Keratinocyte (primary cell): ENCODE measurements at regions not wholly inside any gene's neighbourhood (a gene's known extent, or its start where the extent isn't known, plus 50 kb on each side); places are given as distances from the start of the nearest gene placed in this dataset.
A peak's percentile ranks its signal among the peaks of the same experiment; 100 is the strongest.

ENCODE experiments used
- DNase-seq: peaks from one replicate; pipeline ENCODE4 v3.0.0-alpha.2; 2011; ENCODE audit warnings: low read depth, missing footprints, low spot score
- FAIRE-seq: peaks from 2 replicates; lab custom pipeline; 2011; peaks lifted over from hg19 to GRCh38; lab: Jason Lieb, UNC
- H2AFZ ChIP-seq: 2 replicates; pipeline ENCODE4 v1.6.0; 2012; ENCODE audit warnings: low read length, control low read depth, inconsistent platforms; ENCODE audit not compliant: control insufficient read depth
- H3K27ac ChIP-seq: 2 replicates; pipeline ENCODE4 v1.5.1; 2011; ENCODE audit warnings: low read length; ENCODE audit not compliant: control insufficient read depth, insufficient read depth
- H3K27me3 ChIP-seq: 3 replicates; pipeline ENCODE4 v1.6.0; 2011; ENCODE audit warnings: low read length; ENCODE audit not compliant: control insufficient read depth, insufficient read depth; ENCODE audit errors: extremely low read depth
- H3K36me3 ChIP-seq, 2 experiments: 2 replicates in 1 of 2; 3 replicates in 1 of 2; pipeline ENCODE4 v1.5.1; 2011; ENCODE audit warnings: low read length in 2 of 2, mild to moderate bottlenecking in 1 of 2; ENCODE audit not compliant: control insufficient read depth in 2 of 2, insufficient read depth in 2 of 2; ENCODE audit errors: extremely low read depth in 1 of 2
- H3K4me1 ChIP-seq: 3 replicates; pipeline ENCODE4 v1.5.1; 2011; ENCODE audit warnings: low read length; ENCODE audit not compliant: control insufficient read depth, insufficient read depth; ENCODE audit errors: extremely low read depth
- H3K4me2 ChIP-seq: 3 replicates; pipeline ENCODE4 v1.6.0; 2011; ENCODE audit warnings: low read depth, low read length; ENCODE audit not compliant: control insufficient read depth, insufficient read depth; ENCODE audit errors: extremely low read depth
- H3K4me3 ChIP-seq, 3 experiments: fragments of 200-600 bp in 1 of 3; sonication (generic) in 1 of 3; 2 replicates in 2 of 3; 3 replicates in 1 of 3; pipeline ENCODE4 v1.5.1; 2011 to 2016; ENCODE audit warnings: low read length in 3 of 3, mild to moderate bottlenecking in 3 of 3, control low read depth in 2 of 3, inconsistent platforms in 1 of 3, low read depth in 1 of 3, mixed read lengths in 1 of 3, mixed run types in 1 of 3, moderate library complexity in 1 of 3; ENCODE audit not compliant: control insufficient read depth in 2 of 3, insufficient read depth in 2 of 3; ENCODE audit errors: extremely low read depth in 1 of 3
- H3K79me2 ChIP-seq: 2 replicates; pipeline ENCODE4 v1.6.0; 2012; ENCODE audit warnings: low read length; ENCODE audit not compliant: control insufficient read depth, insufficient read depth
- H3K9ac ChIP-seq: 3 replicates; pipeline ENCODE4 v1.6.0; 2011; ENCODE audit warnings: low read length; ENCODE audit not compliant: control insufficient read depth, insufficient read depth; ENCODE audit errors: extremely low read depth
- H3K9me1 ChIP-seq: 3 replicates; pipeline ENCODE4 v1.6.0; 2011; ENCODE audit warnings: low read length; ENCODE audit not compliant: control insufficient read depth, insufficient read depth; ENCODE audit errors: extremely low read depth
- H3K9me3 ChIP-seq: 2 replicates; pipeline ENCODE4 v1.5.1; 2012; ENCODE audit warnings: low read depth, low read length; ENCODE audit not compliant: control insufficient read depth
- H4K20me1 ChIP-seq: 3 replicates; pipeline ENCODE4 v1.6.0; 2011; ENCODE audit warnings: low read length; ENCODE audit not compliant: control insufficient read depth, insufficient read depth; ENCODE audit errors: extremely low read depth
- EZH2 ChIP-seq: IDR thresholded peaks from one replicate; pipeline ENCODE4 v1.6.1; 2012; ENCODE audit warnings: inconsistent platforms, mild to moderate bottlenecking, low read length, moderate library complexity
- dilution Hi-C: fragments of 300-500 bp; cut with MboI; formaldehyde crosslinking; loops from one replicate; pipeline ENCODE4 v1.7.0; 2020; ENCODE audit warnings: low sequenced_read_pairs; ENCODE audit not compliant: extremely low pct_ligation_motif_present
- TF ChIP-seq, protein P1 (sequence below), 3 experiments: IDR thresholded peaks in 1 of 3; conservative IDR thresholded peaks in 1 of 3; optimal IDR thresholded peaks in 1 of 3; 2 replicates in 2 of 3; 3 replicates in 1 of 3; pipeline versions ENCODE3 to v1.5.1; 2011; ENCODE audit warnings: low read length in 3 of 3, mild to moderate bottlenecking in 3 of 3, moderate library complexity in 2 of 3, control low read depth in 1 of 3, inconsistent platforms in 1 of 3; ENCODE audit not compliant: insufficient read depth in 2 of 3; ENCODE audit errors: extremely low read depth in 1 of 3

DNA sequence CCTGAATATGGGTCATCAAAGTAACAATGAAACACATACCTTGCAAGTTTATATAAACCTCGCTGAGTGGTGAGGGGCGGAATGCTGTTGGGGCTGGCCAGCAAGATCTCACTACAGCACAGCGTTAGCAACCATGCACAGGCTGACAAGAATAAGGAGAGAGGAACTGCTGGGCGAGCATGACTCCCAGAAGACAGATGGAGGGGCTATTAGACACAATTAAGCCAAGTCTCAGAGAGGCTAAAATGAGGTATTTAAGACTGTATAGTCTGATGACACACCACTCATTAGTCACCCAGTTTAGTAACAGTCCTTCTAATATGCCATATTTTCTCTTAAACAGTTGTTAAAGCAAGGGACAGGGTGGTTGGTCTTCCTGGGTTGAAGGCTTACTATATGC, 340.2 kb upstream of the NR5A2 start:
- Histone ChIP-seq H3K27me3 (no peaks in the 10 kb centered on the region), H3K36me3 (no peaks in the 10 kb centered on the region), H3K9me1 (no peaks in the 10 kb centered on the region), H4K20me1 (no peaks in the 10 kb centered on the region), H3K79me2 (no peaks in the 10 kb centered on the region), H3K9ac (no peak overlapping the region), H2AFZ (no peak overlapping the region), H3K27ac (no peak overlapping the region), H3K4me1 (peaks cover 36% of the 10 kb centered on the region), H3K9me3 (no peaks in the 10 kb centered on the region), H3K4me2 (no peak overlapping the region), H3K4me3 (no peak overlapping the region)
- dilution Hi-C loops: no loop called here
- FAIRE-seq: peak; percentile 63
- DNase-seq: no peak
- TF ChIP-seq, protein P1, sequence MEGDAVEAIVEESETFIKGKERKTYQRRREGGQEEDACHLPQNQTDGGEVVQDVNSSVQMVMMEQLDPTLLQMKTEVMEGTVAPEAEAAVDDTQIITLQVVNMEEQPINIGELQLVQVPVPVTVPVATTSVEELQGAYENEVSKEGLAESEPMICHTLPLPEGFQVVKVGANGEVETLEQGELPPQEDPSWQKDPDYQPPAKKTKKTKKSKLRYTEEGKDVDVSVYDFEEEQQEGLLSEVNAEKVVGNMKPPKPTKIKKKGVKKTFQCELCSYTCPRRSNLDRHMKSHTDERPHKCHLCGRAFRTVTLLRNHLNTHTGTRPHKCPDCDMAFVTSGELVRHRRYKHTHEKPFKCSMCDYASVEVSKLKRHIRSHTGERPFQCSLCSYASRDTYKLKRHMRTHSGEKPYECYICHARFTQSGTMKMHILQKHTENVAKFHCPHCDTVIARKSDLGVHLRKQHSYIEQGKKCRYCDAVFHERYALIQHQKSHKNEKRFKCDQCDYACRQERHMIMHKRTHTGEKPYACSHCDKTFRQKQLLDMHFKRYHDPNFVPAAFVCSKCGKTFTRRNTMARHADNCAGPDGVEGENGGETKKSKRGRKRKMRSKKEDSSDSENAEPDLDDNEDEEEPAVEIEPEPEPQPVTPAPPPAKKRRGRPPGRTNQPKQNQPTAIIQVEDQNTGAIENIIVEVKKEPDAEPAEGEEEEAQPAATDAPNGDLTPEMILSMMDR (optimal IDR thresholded peaks at IDR 0.05 in 1 of 3, IDR thresholded peaks at IDR 0.05 in 1 of 3, conservative IDR thresholded peaks at IDR 0.05 in 1 of 3; ENCODE audit: extremely low read depth in 1 of 3, insufficient read depth in 2 of 3, low read length in 3 of 3): no peak
- no peak for TF ChIP-seq EZH2

DNA sequence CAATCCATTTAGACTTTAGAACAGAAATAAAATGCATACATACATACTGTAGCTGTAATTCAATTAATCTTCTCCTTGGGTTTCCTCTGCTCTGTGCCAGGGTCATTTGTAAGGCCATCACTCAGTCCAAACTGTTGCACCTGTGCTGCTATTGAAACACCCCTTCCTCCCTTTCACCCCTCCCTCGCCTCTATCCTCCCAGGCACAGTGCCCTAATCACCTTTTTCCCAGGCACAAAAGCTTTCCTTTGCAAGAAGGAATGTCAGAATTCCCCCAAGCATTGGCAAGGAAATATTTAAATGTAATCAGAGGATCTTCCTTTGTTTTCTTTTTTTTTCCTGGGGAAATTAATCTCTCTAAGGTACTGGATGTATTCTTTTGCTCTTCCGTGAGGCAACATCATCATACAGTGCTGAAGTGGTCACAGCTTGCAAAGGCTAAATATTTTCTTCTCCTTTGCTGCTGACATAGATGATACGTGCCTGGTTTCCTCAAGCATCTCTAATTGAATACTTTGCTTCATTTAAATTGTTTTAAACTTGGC, 339.3 kb upstream of the NR5A2 start:
- Histone ChIP-seq H3K4me2 (no peak overlapping the region), H4K20me1 (no peaks in the 10 kb centered on the region), H3K4me3 (no peak overlapping the region), H3K27ac (no peak overlapping the region), H3K36me3 (no peaks in the 10 kb centered on the region), H3K9ac (no peak overlapping the region), H3K9me1 (no peaks in the 10 kb centered on the region), H3K4me1 (peaks cover 36% of the 10 kb centered on the region), H3K79me2 (no peaks in the 10 kb centered on the region), H3K9me3 (no peaks in the 10 kb centered on the region), H3K27me3 (no peaks in the 10 kb centered on the region), H2AFZ (no peak overlapping the region)
- TF ChIP-seq, protein P1 (optimal IDR thresholded peaks at IDR 0.05 in 1 of 3, IDR thresholded peaks at IDR 0.05 in 1 of 3, conservative IDR thresholded peaks at IDR 0.05 in 1 of 3; ENCODE audit: extremely low read depth in 1 of 3, insufficient read depth in 2 of 3, low read length in 3 of 3): no peak
- TF ChIP-seq EZH2: no peak
- dilution Hi-C loops: no loop called here
- FAIRE-seq (peak; percentile 20), DNase-seq (no peak)
